A673 (cell line): ENCODE measurements at regions not wholly inside any gene's neighbourhood (a gene's known extent, or its start where the extent isn't known, plus 50 kb on each side); places are given as distances from the start of the nearest gene placed in this dataset.

Experiments
- BruUV-seq: library from RNA; stranded (reverse); fragments of 400-500 nt; replicated peaks from 2 replicates; lab custom pipeline; 2021; lab: Mats Ljungman, UMichigan
- CTCF ChIA-PET: fragments of 300-600 bp; sonication (Branson Sonifier 250); formaldehyde crosslinking; loops from one replicate; lab custom pipeline; 2022; ENCODE audit warnings: antibody characterized with exemption; lab: Charles Lee
- POLR2A ChIA-PET: fragments of 300-600 bp; sonication (Branson Sonifier 250); formaldehyde crosslinking; loops from one replicate; lab custom pipeline; 2022; ENCODE audit warnings: antibody characterized with exemption; ENCODE audit not compliant: low non-redundant PET; lab: Charles Lee
- DNase-seq: peaks from one replicate; pipeline ENCODE4 v3.0.0-alpha.2; 2015; ENCODE audit warnings: low spot score
- H3K27ac ChIP-seq: fragments of 200-600 bp; sonication (generic); 2 replicates; pipeline ENCODE4 v1.5.1; 2016; ENCODE audit warnings: mixed run types, low read depth, mild to moderate bottlenecking, mixed read lengths, antibody characterized with exemption, low read length; ENCODE audit not compliant: poor library complexity, severe bottlenecking
- H3K27me3 ChIP-seq: fragments of 200-600 bp; sonication (generic); replicated peaks from 2 replicates; pipeline ENCODE4 v1.6.1; 2017; ENCODE audit warnings: mixed run types, low read depth, mild to moderate bottlenecking, mixed read lengths, antibody characterized with exemption, low read length; ENCODE audit not compliant: insufficient read depth, poor library complexity
- H3K36me3 ChIP-seq: fragments of 200-600 bp; sonication (generic); 2 replicates; pipeline ENCODE4 v1.6.1; 2016; ENCODE audit warnings: mixed run types, mild to moderate bottlenecking, mixed read lengths, antibody characterized with exemption, low read length; ENCODE audit not compliant: insufficient read depth, poor library complexity, severe bottlenecking
- H3K4me1 ChIP-seq: fragments of 200-600 bp; sonication (generic); 2 replicates; pipeline ENCODE4 v1.6.1; 2017; ENCODE audit warnings: mixed run types, mild to moderate bottlenecking, mixed read lengths, antibody characterized with exemption, low read length; ENCODE audit not compliant: insufficient read depth, poor library complexity, severe bottlenecking
- H3K4me3 ChIP-seq: fragments of 200-600 bp; sonication (generic); 2 replicates; pipeline ENCODE4 v1.5.1; 2016; ENCODE audit warnings: low read depth, mixed run types, mild to moderate bottlenecking, mixed read lengths, low read length; ENCODE audit not compliant: poor library complexity, severe bottlenecking
- H3K9me3 ChIP-seq: fragments of 200-600 bp; sonication (generic); 2 replicates; pipeline ENCODE4 v1.6.1; 2016; ENCODE audit warnings: mixed run types, low read depth, mild to moderate bottlenecking, mixed read lengths, antibody characterized with exemption, low read length; ENCODE audit not compliant: poor library complexity, severe bottlenecking
- EZH2 ChIP-seq: fragments of 200-600 bp; sonication (generic); IDR thresholded peaks from 2 replicates; pipeline ENCODE4 v1.6.1; 2017; ENCODE audit warnings: borderline replicate concordance, low read depth, mild to moderate bottlenecking, mixed read lengths, antibody characterized with exemption, low read length; ENCODE audit not compliant: poor library complexity, severe bottlenecking
- intact Hi-C: fragments of 100-400 bp; cut with micrococcal nuclease; formaldehyde crosslinking; loops from one replicate; pipeline ENCODE4 v1.10.0; 2022; ENCODE audit not compliant: unreplicated experiment
- TF ChIP-seq, protein P1 (sequence below): fragments of 300-800, 200-600 bp; sonication (generic); conservative IDR thresholded peaks from 2 replicates; pipeline ENCODE4 v1.5.1; 2017; ENCODE audit warnings: low read depth, mild to moderate bottlenecking, antibody characterized with exemption, low read length, moderate library complexity, mixed read lengths

DNA sequence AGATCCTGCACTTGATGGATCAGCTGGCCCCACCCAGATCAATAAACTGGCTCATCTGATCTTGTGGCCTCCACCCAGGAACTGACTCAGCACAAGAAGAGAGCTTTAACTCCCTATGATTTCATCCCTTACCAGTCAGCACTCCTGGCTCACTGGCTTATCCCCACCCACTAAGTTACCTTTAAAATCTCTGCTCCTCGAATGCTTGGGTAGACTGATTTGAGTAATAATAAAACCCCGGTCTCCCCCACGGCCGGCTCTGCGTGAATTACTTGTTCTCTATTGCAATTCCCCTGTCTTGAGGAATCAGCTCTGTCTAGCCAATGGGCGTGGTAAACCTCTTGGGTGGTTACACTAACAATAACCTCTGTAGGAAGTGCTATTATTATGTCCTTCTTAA is 83.7 kb downstream of the MBL2 start:
- BruUV-seq: no TSS peak
- Histone ChIP-seq H3K27ac (no peak overlapping the region), H3K27me3 (no peaks in the 10 kb centered on the region), H3K9me3 (no peaks in the 10 kb centered on the region), H3K4me1 (no peaks in the 10 kb centered on the region), H3K36me3 (no peaks in the 10 kb centered on the region), H3K4me3 (no peak overlapping the region)
- ChIA-PET POLR2A (no interaction called here), CTCF (no interaction called here)
- intact Hi-C loops: no loop called here
- DNase-seq: no peak
- TF ChIP-seq, protein P1, sequence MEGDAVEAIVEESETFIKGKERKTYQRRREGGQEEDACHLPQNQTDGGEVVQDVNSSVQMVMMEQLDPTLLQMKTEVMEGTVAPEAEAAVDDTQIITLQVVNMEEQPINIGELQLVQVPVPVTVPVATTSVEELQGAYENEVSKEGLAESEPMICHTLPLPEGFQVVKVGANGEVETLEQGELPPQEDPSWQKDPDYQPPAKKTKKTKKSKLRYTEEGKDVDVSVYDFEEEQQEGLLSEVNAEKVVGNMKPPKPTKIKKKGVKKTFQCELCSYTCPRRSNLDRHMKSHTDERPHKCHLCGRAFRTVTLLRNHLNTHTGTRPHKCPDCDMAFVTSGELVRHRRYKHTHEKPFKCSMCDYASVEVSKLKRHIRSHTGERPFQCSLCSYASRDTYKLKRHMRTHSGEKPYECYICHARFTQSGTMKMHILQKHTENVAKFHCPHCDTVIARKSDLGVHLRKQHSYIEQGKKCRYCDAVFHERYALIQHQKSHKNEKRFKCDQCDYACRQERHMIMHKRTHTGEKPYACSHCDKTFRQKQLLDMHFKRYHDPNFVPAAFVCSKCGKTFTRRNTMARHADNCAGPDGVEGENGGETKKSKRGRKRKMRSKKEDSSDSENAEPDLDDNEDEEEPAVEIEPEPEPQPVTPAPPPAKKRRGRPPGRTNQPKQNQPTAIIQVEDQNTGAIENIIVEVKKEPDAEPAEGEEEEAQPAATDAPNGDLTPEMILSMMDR: no peak
- TF ChIP-seq EZH2: no peak

DNA sequence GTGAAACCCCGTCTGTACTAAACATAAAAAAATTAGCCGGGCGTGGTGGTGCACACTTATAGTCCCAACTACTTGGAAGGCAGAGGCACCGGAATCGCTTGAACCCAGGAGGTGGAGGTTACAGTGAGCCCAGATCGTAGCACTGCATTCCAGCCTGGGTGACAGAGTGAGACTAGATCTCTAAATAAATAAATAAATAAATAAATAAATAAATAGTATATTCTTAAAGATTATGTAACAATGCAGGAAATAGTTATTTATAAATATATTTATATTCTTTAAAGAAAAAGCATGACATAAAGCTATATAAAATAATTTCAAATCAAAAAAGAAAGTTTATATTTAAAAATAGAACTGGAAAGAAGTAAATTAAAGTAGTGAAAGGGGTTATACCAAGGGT is 76.4 kb downstream of the MBL2 start:
- Histone ChIP-seq H3K9me3 (no peaks in the 10 kb centered on the region), H3K27me3 (no peaks in the 10 kb centered on the region), H3K4me3 (no peak overlapping the region), H3K36me3 (no peaks in the 10 kb centered on the region), H3K27ac (no peak overlapping the region), H3K4me1 (no peaks in the 10 kb centered on the region)
- no peak for DNase-seq
- CTCF ChIA-PET: no interaction called here
- POLR2A ChIA-PET: no interaction called here
- intact Hi-C loops: no loop called here
- TF ChIP-seq, protein P1: no peak
- no TSS peak for BruUV-seq

DNA sequence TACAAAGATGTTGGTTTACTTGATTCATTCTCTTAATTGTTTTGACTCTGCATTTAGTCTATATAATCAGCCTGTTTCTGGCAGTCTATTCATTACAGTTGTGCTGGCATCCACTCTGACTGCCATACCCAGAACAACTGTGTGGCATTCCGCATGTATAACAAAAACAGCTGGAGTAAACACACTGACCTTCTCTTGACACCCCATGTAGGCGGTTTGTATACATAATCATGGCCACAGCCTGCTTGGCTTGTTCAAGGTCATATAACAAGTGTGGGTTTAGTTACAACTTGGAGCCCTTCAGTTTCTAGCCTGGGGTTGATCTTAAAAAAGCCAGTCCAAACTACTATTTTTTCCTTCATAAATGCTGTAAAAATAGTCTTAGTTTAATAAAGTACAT is 70.9 kb downstream of the MBL2 start:
- H3K27ac ChIP-seq: no peak overlapping the region
- H3K4me1 ChIP-seq: no peaks in the 10 kb centered on the region
- no peaks in the 10 kb centered on the region for H3K9me3 ChIP-seq
- no peaks in the 10 kb centered on the region for H3K36me3 ChIP-seq
- no peak overlapping the region for H3K4me3 ChIP-seq
- DNase-seq: no peak
- POLR2A ChIA-PET: no interaction called here
- TF ChIP-seq, protein P1: no peak
- TF ChIP-seq EZH2: no peak
- CTCF ChIA-PET: no interaction called here
- BruUV-seq: no TSS peak
- no peaks in the 10 kb centered on the region for H3K27me3 ChIP-seq
- intact Hi-C loops: no loop called here
